NCI-H146 treated with DMSO at 0.1 percent for 48 hours (cell line): ENCODE measurements at regions not wholly inside any gene's neighbourhood (a gene's known extent, or its start where the extent isn't known, plus 50 kb on each side); places are given as distances from the start of the nearest gene placed in this dataset.
A peak's percentile ranks its signal among the peaks of the same experiment; 100 is the strongest.

Experiments used
- DNase-seq: peaks from one replicate; lab custom pipeline; 2025; ENCODE audit not compliant: unreplicated experiment; lab: John Stamatoyannopoulos, UW

- DNase-seq: no peak
Measured at GRCh38 chr11:62030071-62030684, 62.7 kb upstream of the FTH1 start.

- no peak for DNase-seq
Measured at GRCh38 chr11:62026739-62027370, 59.4 kb upstream of the FTH1 start.

- DNase-seq: peak; percentile 22
Measured at GRCh38 chr11:62025487-62026105, 58.2 kb upstream of the FTH1 start.

- no peak for DNase-seq
Measured at GRCh38 chr11:62024936-62025486, 57.6 kb upstream of the FTH1 start.

GRCh38 chr11:62022211-62022610 is 54.8 kb upstream of the FTH1 start:
- no peak for DNase-seq

- no peak for DNase-seq
Measured at GRCh38 chr11:62020661-62021060, 53.2 kb upstream of the FTH1 start.

GRCh38 chr11:62018981-62019664 is 51.7 kb upstream of the FTH1 start:
- DNase-seq: no peak

- DNase-seq: no peak
Measured at GRCh38 chr11:62017878-62018655, 50.6 kb upstream of the FTH1 start.
